ENCODE measurements at regions not wholly inside any gene's neighbourhood (a gene's known extent, or its start where the extent isn't known, plus 50 kb on each side); places are given as distances from the start of the nearest gene placed in this dataset.

GRCh38 chr1:101170506-101171050 is 66.2 kb upstream of the S1PR1 start:
- Histone ChIP-seq H3K27me3 (ENCODE audit: control insufficient read depth, insufficient read depth, low read length) (no peaks in the 10 kb centered on the region), H3K4me1 (ENCODE audit: control insufficient read depth, insufficient read depth, low read length) (no peaks in the 10 kb centered on the region), H3K36me3 (ENCODE audit: control insufficient read depth, insufficient read depth, low read length) (no peaks in the 10 kb centered on the region), H3K27ac (ENCODE audit: low read depth, low read length) (no peak overlapping the region), H3K4me3 (ENCODE audit: low read depth, low read length) (no peak overlapping the region), H3K9me3 (ENCODE audit: control insufficient read depth, insufficient read depth, low read length) (no peaks in the 10 kb centered on the region)
- WGBS (ENCODE audit: insufficient coverage): no CpG with 5 or more reads among the region's 4 CpGs
- DNase-seq (ENCODE audit: low read depth in 4 of 6, low spot score in 6 of 6): no peak

DNA sequence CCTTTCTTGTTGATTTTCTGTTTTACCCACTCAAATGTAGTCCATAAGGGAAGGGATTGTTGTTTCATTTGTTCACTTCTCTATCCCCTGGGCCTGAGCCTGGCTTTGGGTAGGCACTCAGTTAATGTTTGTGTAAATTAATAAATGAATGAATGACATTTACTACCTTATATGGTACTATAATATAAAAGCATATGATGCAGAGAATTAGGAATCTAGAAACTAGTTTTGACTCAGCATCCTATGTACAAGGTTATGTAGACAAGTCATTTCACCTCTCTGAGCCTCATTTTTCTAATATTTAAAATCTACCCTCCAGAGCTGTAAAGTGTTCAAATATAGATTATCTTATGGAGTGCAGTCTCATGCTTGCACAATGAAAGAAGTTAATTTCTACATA is 68.9 kb upstream of the S1PR1 start:
- H3K36me3 ChIP-seq (ENCODE audit: control insufficient read depth, insufficient read depth, low read length): no peaks in the 10 kb centered on the region
- H3K4me1 ChIP-seq (ENCODE audit: control insufficient read depth, insufficient read depth, low read length): no peaks in the 10 kb centered on the region
- no peak for DNase-seq (ENCODE audit: low read depth in 4 of 6, low spot score in 6 of 6)
- no peaks in the 10 kb centered on the region for H3K27me3 ChIP-seq (ENCODE audit: control insufficient read depth, insufficient read depth, low read length)
- H3K27ac ChIP-seq (ENCODE audit: low read depth, low read length): no peak overlapping the region
- no peaks in the 10 kb centered on the region for H3K9me3 ChIP-seq (ENCODE audit: control insufficient read depth, insufficient read depth, low read length)
- H3K4me3 ChIP-seq (ENCODE audit: low read depth, low read length): no peak overlapping the region

GRCh38 chr1:101166583-101167120 is 70.2 kb upstream of the S1PR1 start:
- Histone ChIP-seq H3K4me3 (ENCODE audit: low read depth, low read length) (no peak overlapping the region), H3K36me3 (ENCODE audit: control insufficient read depth, insufficient read depth, low read length) (no peaks in the 10 kb centered on the region), H3K27ac (ENCODE audit: low read depth, low read length) (no peak overlapping the region), H3K4me1 (ENCODE audit: control insufficient read depth, insufficient read depth, low read length) (no peaks in the 10 kb centered on the region), H3K9me3 (ENCODE audit: control insufficient read depth, insufficient read depth, low read length) (no peaks in the 10 kb centered on the region), H3K27me3 (ENCODE audit: control insufficient read depth, insufficient read depth, low read length) (no peaks in the 10 kb centered on the region)
- no peak for DNase-seq (ENCODE audit: low read depth in 4 of 6, low spot score in 6 of 6)
- WGBS (ENCODE audit: insufficient coverage): no CpG with 5 or more reads among the region's 1 CpG

DNA sequence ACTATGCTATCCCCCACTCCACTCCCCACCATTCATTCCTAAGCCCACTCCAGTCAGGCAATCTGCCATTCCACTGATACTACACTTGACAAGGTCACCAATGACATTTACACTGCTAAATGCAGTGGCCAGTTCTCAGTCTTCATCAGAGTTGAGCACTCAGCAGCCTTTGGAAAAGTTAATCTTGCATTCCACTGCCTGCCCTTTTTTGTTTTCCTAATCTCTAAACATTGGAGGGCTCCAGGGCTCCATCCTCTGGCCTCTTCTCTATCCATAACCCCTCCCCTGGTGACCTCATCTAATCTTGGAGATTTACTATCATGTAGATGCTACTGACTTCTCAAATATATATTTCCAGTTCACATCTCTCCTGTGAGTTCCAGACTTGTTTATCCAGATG is 70.9 kb upstream of the S1PR1 start:
- no peaks in the 10 kb centered on the region for H3K27me3 ChIP-seq (ENCODE audit: control insufficient read depth, insufficient read depth, low read length)
- H3K9me3 ChIP-seq (ENCODE audit: control insufficient read depth, insufficient read depth, low read length): no peaks in the 10 kb centered on the region
- no peaks in the 10 kb centered on the region for H3K4me1 ChIP-seq (ENCODE audit: control insufficient read depth, insufficient read depth, low read length)
- H3K4me3 ChIP-seq (ENCODE audit: low read depth, low read length): no peak overlapping the region
- no peaks in the 10 kb centered on the region for H3K36me3 ChIP-seq (ENCODE audit: control insufficient read depth, insufficient read depth, low read length)
- no peak for DNase-seq (ENCODE audit: low read depth in 4 of 6, low spot score in 6 of 6)
- H3K27ac ChIP-seq (ENCODE audit: low read depth, low read length): no peak overlapping the region

GRCh38 chr1:101165532-101165931 is 71.3 kb upstream of the S1PR1 start:
- no peaks in the 10 kb centered on the region for H3K9me3 ChIP-seq (ENCODE audit: control insufficient read depth, insufficient read depth, low read length)
- no peak overlapping the region for H3K27ac ChIP-seq (ENCODE audit: low read depth, low read length)
- WGBS (ENCODE audit: insufficient coverage): no CpG with 5 or more reads among the region's 1 CpG
- H3K4me1 ChIP-seq (ENCODE audit: control insufficient read depth, insufficient read depth, low read length): no peaks in the 10 kb centered on the region
- H3K36me3 ChIP-seq (ENCODE audit: control insufficient read depth, insufficient read depth, low read length): no peaks in the 10 kb centered on the region
- no peaks in the 10 kb centered on the region for H3K27me3 ChIP-seq (ENCODE audit: control insufficient read depth, insufficient read depth, low read length)
- no peak overlapping the region for H3K4me3 ChIP-seq (ENCODE audit: low read depth, low read length)
- no peak for DNase-seq (ENCODE audit: low read depth in 4 of 6, low spot score in 6 of 6)

GRCh38 chr1:101164776-101165175 is 72.0 kb upstream of the S1PR1 start:
- H3K9me3 ChIP-seq (ENCODE audit: control insufficient read depth, insufficient read depth, low read length): no peaks in the 10 kb centered on the region
- WGBS (ENCODE audit: insufficient coverage): no CpG with 5 or more reads among the region's 3 CpGs
- H3K27ac ChIP-seq (ENCODE audit: low read depth, low read length): no peak overlapping the region
- no peaks in the 10 kb centered on the region for H3K4me1 ChIP-seq (ENCODE audit: control insufficient read depth, insufficient read depth, low read length)
- no peaks in the 10 kb centered on the region for H3K36me3 ChIP-seq (ENCODE audit: control insufficient read depth, insufficient read depth, low read length)
- no peaks in the 10 kb centered on the region for H3K27me3 ChIP-seq (ENCODE audit: control insufficient read depth, insufficient read depth, low read length)
- no peak for DNase-seq (ENCODE audit: low read depth in 4 of 6, low spot score in 6 of 6)
- H3K4me3 ChIP-seq (ENCODE audit: low read depth, low read length): no peak overlapping the region

- no peak for DNase-seq (ENCODE audit: low read depth in 4 of 6, low spot score in 6 of 6)
- WGBS (ENCODE audit: insufficient coverage): 40% methylated on average over 1 of the region's 7 CpGs
Measured at GRCh38 chr1:101162736-101163735, 73.8 kb upstream of the S1PR1 start.

DNA sequence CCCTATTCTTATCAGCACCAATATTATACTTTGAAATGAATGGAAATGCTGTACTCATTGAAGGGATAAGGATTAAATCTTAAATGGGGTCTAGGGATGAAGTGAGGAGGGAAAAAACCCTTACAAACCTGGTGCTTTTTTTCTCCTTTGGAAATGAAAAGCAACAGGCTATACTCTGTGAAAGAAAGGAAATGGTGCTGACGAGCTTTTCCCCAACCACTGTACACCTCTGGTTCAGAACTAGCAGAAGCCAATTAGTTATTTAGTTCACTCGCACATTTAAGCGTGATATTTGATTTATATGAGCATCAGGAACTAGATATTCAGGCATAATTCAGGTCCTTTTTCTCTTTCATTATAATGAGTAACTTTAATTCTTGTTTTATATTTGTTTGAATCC is 74.5 kb upstream of the S1PR1 start:
- no CpG with 5 or more reads among the region's 3 CpGs for WGBS (ENCODE audit: insufficient coverage)
- Histone ChIP-seq H3K9me3 (ENCODE audit: control insufficient read depth, insufficient read depth, low read length) (no peaks in the 10 kb centered on the region), H3K36me3 (ENCODE audit: control insufficient read depth, insufficient read depth, low read length) (no peaks in the 10 kb centered on the region), H3K27ac (ENCODE audit: low read depth, low read length) (no peak overlapping the region), H3K27me3 (ENCODE audit: control insufficient read depth, insufficient read depth, low read length) (no peaks in the 10 kb centered on the region), H3K4me1 (ENCODE audit: control insufficient read depth, insufficient read depth, low read length) (no peaks in the 10 kb centered on the region), H3K4me3 (ENCODE audit: low read depth, low read length) (no peak overlapping the region)
- no peak for DNase-seq (ENCODE audit: low read depth in 4 of 6, low spot score in 6 of 6)

More at GRCh38 chr1:101162736-101163735, 73.8 kb upstream of the S1PR1 start:
- no peak overlapping the region for H3K27ac ChIP-seq (ENCODE audit: low read depth, low read length)
- H3K4me1 ChIP-seq (ENCODE audit: control insufficient read depth, insufficient read depth, low read length): no peaks in the 10 kb centered on the region
- no peak overlapping the region for H3K4me3 ChIP-seq (ENCODE audit: low read depth, low read length)
- no peaks in the 10 kb centered on the region for H3K9me3 ChIP-seq (ENCODE audit: control insufficient read depth, insufficient read depth, low read length)
- no peaks in the 10 kb centered on the region for H3K27me3 ChIP-seq (ENCODE audit: control insufficient read depth, insufficient read depth, low read length)
- no peaks in the 10 kb centered on the region for H3K36me3 ChIP-seq (ENCODE audit: control insufficient read depth, insufficient read depth, low read length)

DNA sequence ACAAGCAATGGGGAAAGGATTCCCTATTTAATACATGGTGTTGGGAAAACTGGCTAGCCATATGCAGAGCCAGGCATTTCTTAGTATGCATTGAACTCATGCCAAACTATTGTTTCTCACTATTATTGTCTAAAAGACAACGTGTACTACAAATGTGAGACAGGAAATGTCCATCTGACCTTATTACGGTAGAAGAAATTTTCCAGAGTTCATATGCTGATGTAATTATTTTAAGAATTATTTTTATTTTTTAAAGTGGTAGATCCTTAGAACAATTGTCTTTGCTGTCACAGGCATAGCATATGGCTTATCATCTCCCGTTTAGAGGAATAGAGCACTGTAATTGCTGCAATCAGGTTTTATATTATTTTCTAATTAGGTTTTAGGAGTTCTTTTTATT is 75.2 kb upstream of the S1PR1 start:
- Histone ChIP-seq H3K4me3 (ENCODE audit: low read depth, low read length) (no peak overlapping the region), H3K27me3 (ENCODE audit: control insufficient read depth, insufficient read depth, low read length) (no peaks in the 10 kb centered on the region), H3K4me1 (ENCODE audit: control insufficient read depth, insufficient read depth, low read length) (no peaks in the 10 kb centered on the region), H3K27ac (ENCODE audit: low read depth, low read length) (no peak overlapping the region), H3K36me3 (ENCODE audit: control insufficient read depth, insufficient read depth, low read length) (no peaks in the 10 kb centered on the region), H3K9me3 (ENCODE audit: control insufficient read depth, insufficient read depth, low read length) (no peaks in the 10 kb centered on the region)
- DNase-seq (ENCODE audit: low read depth in 4 of 6, low spot score in 6 of 6): no peak
- WGBS (ENCODE audit: insufficient coverage): 60% methylated on average over 1 of the region's 3 CpGs

DNA sequence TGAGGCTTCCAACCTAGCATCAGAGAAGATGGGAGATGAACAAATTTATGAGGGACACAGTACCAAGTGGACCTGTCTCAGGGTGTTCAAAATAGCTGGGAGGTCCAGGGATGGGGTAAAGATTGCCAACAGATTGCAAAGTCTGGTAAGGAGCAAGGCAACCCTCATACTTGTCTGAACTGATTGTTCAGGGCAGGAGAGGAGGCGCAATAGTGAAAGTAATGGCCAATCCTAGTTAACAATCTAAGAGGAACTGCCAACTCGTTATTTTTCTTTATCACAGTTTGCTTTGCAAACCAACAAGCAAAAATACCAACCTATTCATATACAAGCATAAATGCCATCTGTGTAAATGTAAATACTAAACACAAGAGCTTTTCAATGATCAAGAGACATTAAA is 78.4 kb upstream of the S1PR1 start:
- DNase-seq (ENCODE audit: low read depth in 4 of 6, low spot score in 6 of 6): no peak
- no CpG with 5 or more reads among the region's 2 CpGs for WGBS (ENCODE audit: insufficient coverage)
- Histone ChIP-seq H3K9me3 (ENCODE audit: control insufficient read depth, insufficient read depth, low read length) (no peaks in the 10 kb centered on the region), H3K27me3 (ENCODE audit: control insufficient read depth, insufficient read depth, low read length) (no peaks in the 10 kb centered on the region), H3K4me1 (ENCODE audit: control insufficient read depth, insufficient read depth, low read length) (no peaks in the 10 kb centered on the region), H3K36me3 (ENCODE audit: control insufficient read depth, insufficient read depth, low read length) (no peaks in the 10 kb centered on the region), H3K4me3 (ENCODE audit: low read depth, low read length) (no peak overlapping the region), H3K27ac (ENCODE audit: low read depth, low read length) (no peak overlapping the region)

All from spinal cord (tissue), 9 donors.